ENCODE measurements at regions not wholly inside any gene's neighbourhood (a gene's known extent, or its start where the extent isn't known, plus 50 kb on each side); places are given as distances from the start of the nearest gene placed in this dataset.

GRCh38 chr17:77419547-77420094, 278.9 kb downstream of the SEC14L1 start:
- in situ Hi-C loops (cut with MboI; ENCODE audit: low pct_ligation_motif_present in 1 of 4, low pct_unique_long_range_greater_than_20kb in 1 of 4, low sequenced_read_pairs in 3 of 4) = loop anchor here in 2 of 4 donors (10.0 kb wide), 2 partner anchors 75 to 85 kb away; no protein-coding TSS in a partner anchor
- no peak for DNase-seq
- H3K27ac ChIP-seq = peak overlapping the region; percentile 89 to 95 (median 94)
- no peaks in the 10 kb centered on the region for H3K27me3 ChIP-seq
- intact Hi-C loops (cut with DNase I; ENCODE audit: low total_unique reads) = loop anchor here (5.0 kb wide), 1 partner anchor 42 kb away; no protein-coding TSS in a partner anchor
- peaks cover 37 to 55% (median 47%) of the 10 kb centered on the region in 4 donors for H3K4me1 ChIP-seq
- TF ChIP-seq EP300 (IDR thresholded peaks at IDR 0.05; ENCODE audit: low read depth) (no peak), POLR2AphosphoS5 (IDR thresholded peaks at IDR 0.05) (no peak), POLR2A (IDR thresholded peaks at IDR 0.05) (no peak), CTCF (IDR thresholded peaks at IDR 0.05) (no peak)
- WGBS, 2 donors (ENCODE audit: low coverage in 1 of 2) = 85% methylated on average over 16 of the region's 17 CpGs; no CpG with 5 or more reads in 1 of the 2 donors
- H3K36me3 ChIP-seq = no peaks in the 10 kb centered on the region
- no peak overlapping the region for H3K4me3 ChIP-seq
- no peaks in the 10 kb centered on the region for H3K9me3 ChIP-seq

GRCh38 chr17:77420095-77420803, 279.5 kb downstream of the SEC14L1 start:
- 67% methylated on average over 14 of the region's 14 CpGs; no CpG with 5 or more reads in 1 of the 2 donors for WGBS, 2 donors (ENCODE audit: low coverage in 1 of 2)
- Histone ChIP-seq H3K4me1 (peaks cover 41 to 60% (median 53%) of the 10 kb centered on the region in 4 donors), H3K9me3 (no peaks in the 10 kb centered on the region), H3K36me3 (no peaks in the 10 kb centered on the region), H3K4me3 (no peak overlapping the region), H3K27ac (peak overlapping the region; percentile 89 to 95 (median 94)), H3K27me3 (no peaks in the 10 kb centered on the region)
- TF ChIP-seq POLR2AphosphoS5 (IDR thresholded peaks at IDR 0.05) (no peak), CTCF (IDR thresholded peaks at IDR 0.05) (peak in 1 of 5 experiments; percentile 16), POLR2A (IDR thresholded peaks at IDR 0.05) (no peak), EP300 (IDR thresholded peaks at IDR 0.05; ENCODE audit: low read depth) (no peak)
- DNase-seq = no peak
- in situ Hi-C loops (cut with MboI; ENCODE audit: low pct_ligation_motif_present in 1 of 4, low pct_unique_long_range_greater_than_20kb in 1 of 4, low sequenced_read_pairs in 3 of 4) (loop anchor here in 2 of 4 donors (10.0 kb wide), 2 partner anchors 75 to 85 kb away; no protein-coding TSS in a partner anchor), intact Hi-C loops (cut with DNase I; ENCODE audit: low total_unique reads) (loop anchor here (5.0 kb wide), 1 partner anchor 43 kb away; no protein-coding TSS in a partner anchor)

- in situ Hi-C loops (cut with MboI; ENCODE audit: low pct_ligation_motif_present in 1 of 4, low pct_unique_long_range_greater_than_20kb in 1 of 4, low sequenced_read_pairs in 3 of 4) (loop anchor here in 2 of 4 donors (10.0 kb wide), 2 partner anchors 74 to 86 kb away; no protein-coding TSS in a partner anchor), intact Hi-C loops (cut with DNase I; ENCODE audit: low total_unique reads) (loop anchor here (5.0 kb wide), 1 partner anchor 44 kb away; no protein-coding TSS in a partner anchor)
- TF ChIP-seq EP300 (IDR thresholded peaks at IDR 0.05; ENCODE audit: low read depth) = no peak
- TF ChIP-seq POLR2AphosphoS5 (IDR thresholded peaks at IDR 0.05) = peak; percentile 13 to 43 (median 40)
- Histone ChIP-seq H3K4me1 (peaks cover 48 to 68% (median 61%) of the 10 kb centered on the region in 4 donors), H3K36me3 (no peaks in the 10 kb centered on the region), H3K9me3 (no peaks in the 10 kb centered on the region), H3K27me3 (no peaks in the 10 kb centered on the region), H3K27ac (peak overlapping the region; percentile 89 to 95 (median 94)), H3K4me3 (no peak overlapping the region)
- 42% methylated on average over 15 of the region's 19 CpGs; no CpG with 5 or more reads in 1 of the 2 donors for WGBS, 2 donors (ENCODE audit: low coverage in 1 of 2)
- peak; percentile 56 for DNase-seq
Measured at GRCh38 chr17:77420804-77421629, 280.2 kb downstream of the SEC14L1 start.

GRCh38 chr17:77421630-77421972, 280.8 kb downstream of the SEC14L1 start:
- in situ Hi-C loops (cut with MboI; ENCODE audit: low pct_ligation_motif_present in 1 of 4, low pct_unique_long_range_greater_than_20kb in 1 of 4, low sequenced_read_pairs in 3 of 4) (loop anchor here in 2 of 4 donors (10.0 kb wide), 2 partner anchors 73 to 87 kb away; no protein-coding TSS in a partner anchor), intact Hi-C loops (cut with DNase I; ENCODE audit: low total_unique reads) (loop anchor here (5.0 kb wide), 1 partner anchor 44 kb away; no protein-coding TSS in a partner anchor)
- H3K4me1 ChIP-seq = peaks cover 52 to 74% (median 66%) of the 10 kb centered on the region in 4 donors
- peak overlapping the region; percentile 89 to 95 (median 94) for H3K27ac ChIP-seq
- no peak for DNase-seq
- H3K36me3 ChIP-seq = no peaks in the 10 kb centered on the region
- 73 to 100% methylated on average over 3 to 13 of the region's 13 CpGs for WGBS, 2 donors (ENCODE audit: low coverage in 1 of 2)
- H3K27me3 ChIP-seq = no peaks in the 10 kb centered on the region
- no peaks in the 10 kb centered on the region for H3K9me3 ChIP-seq
- TF ChIP-seq CTCF (IDR thresholded peaks at IDR 0.05) (no peak), POLR2A (IDR thresholded peaks at IDR 0.05) (no peak), EP300 (IDR thresholded peaks at IDR 0.05; ENCODE audit: low read depth) (no peak), POLR2AphosphoS5 (IDR thresholded peaks at IDR 0.05) (no peak)
- no peak overlapping the region for H3K4me3 ChIP-seq

All from transverse colon (tissue), 4 donors.